GM12878 (cell line): ENCODE measurements at regions not wholly inside any gene's neighbourhood (a gene's known extent, or its start where the extent isn't known, plus 50 kb on each side); places are given as distances from the start of the nearest gene placed in this dataset.

ENCODE experiments used
- CHD2 ChIP-seq: IDR thresholded peaks from 2 replicates; pipeline ENCODE4 v1.6.1; 2011; ENCODE audit warnings: low read depth, low read length, improper control_type of control experiment, borderline replicate concordance
- GABPA ChIP-seq: IDR thresholded peaks from 2 replicates; pipeline ENCODE4 v1.6.1; 2014; ENCODE audit warnings: antibody characterized with exemption, low read depth, mild to moderate bottlenecking, inconsistent platforms
- NRF1 ChIP-seq: conservative IDR thresholded peaks from 2 replicates; pipeline ENCODE4 v1.6.1; 2011; ENCODE audit warnings: mild to moderate bottlenecking, low read depth, low read length, improper control_type of control experiment
- RFX5 ChIP-seq: IDR thresholded peaks from 2 replicates; pipeline ENCODE4 v1.6.1; 2011; ENCODE audit warnings: low read depth, low read length, improper control_type of control experiment
- SIN3A ChIP-seq: IDR thresholded peaks from 2 replicates; pipeline ENCODE4 v1.6.1; 2012; ENCODE audit warnings: low read depth, low read length, improper control_type of control experiment
- SUZ12 ChIP-seq: fragments of 200-600 bp; sonication (generic); IDR thresholded peaks from one replicate; pipeline ENCODE4 v1.6.1; 2018; ENCODE audit warnings: antibody characterized with exemption, mild to moderate bottlenecking; ENCODE audit not compliant: unreplicated experiment
- TF ChIP-seq, protein P1 (sequence below), 3 experiments: IDR thresholded peaks in 2 of 3; conservative IDR thresholded peaks in 1 of 3; 2 replicates each; pipeline ENCODE4 v1.5.1; 2011; ENCODE audit warnings: low read depth in 3 of 3, low read length in 3 of 3, mild to moderate bottlenecking in 3 of 3, control low read depth in 2 of 3, moderate library complexity in 2 of 3, inconsistent platforms in 1 of 3, mixed read lengths in 1 of 3; ENCODE audit not compliant: control insufficient read depth in 2 of 3, insufficient read depth in 1 of 3; ENCODE audit errors: extremely low read depth in 1 of 3
- TF ChIP-seq, protein P2 (sequence below): fragments of 450-650 bp; formaldehyde crosslinking; IDR thresholded peaks from 2 replicates; pipeline ENCODE4 v1.5.0; 2022; ENCODE audit warnings: mild to moderate bottlenecking, missing genetic modification characterization
- TF ChIP-seq, protein P3 (sequence below): fragments of 150-350 bp; IDR thresholded peaks from 2 replicates; pipeline ENCODE4 v1.6.1; 2016; ENCODE audit warnings: low read depth, low read length
- TF ChIP-seq, protein P4 (sequence below): fragments of 450-650 bp; IDR thresholded peaks from 2 replicates; pipeline ENCODE4 v1.6.1; 2018; ENCODE audit warnings: borderline replicate concordance, mild to moderate bottlenecking; ENCODE audit not compliant: partially characterized antibody

GRCh38 chr14:51512316-51512715 lies 139.4 kb upstream of the FRMD6 start:
- TF ChIP-seq, protein P1, sequence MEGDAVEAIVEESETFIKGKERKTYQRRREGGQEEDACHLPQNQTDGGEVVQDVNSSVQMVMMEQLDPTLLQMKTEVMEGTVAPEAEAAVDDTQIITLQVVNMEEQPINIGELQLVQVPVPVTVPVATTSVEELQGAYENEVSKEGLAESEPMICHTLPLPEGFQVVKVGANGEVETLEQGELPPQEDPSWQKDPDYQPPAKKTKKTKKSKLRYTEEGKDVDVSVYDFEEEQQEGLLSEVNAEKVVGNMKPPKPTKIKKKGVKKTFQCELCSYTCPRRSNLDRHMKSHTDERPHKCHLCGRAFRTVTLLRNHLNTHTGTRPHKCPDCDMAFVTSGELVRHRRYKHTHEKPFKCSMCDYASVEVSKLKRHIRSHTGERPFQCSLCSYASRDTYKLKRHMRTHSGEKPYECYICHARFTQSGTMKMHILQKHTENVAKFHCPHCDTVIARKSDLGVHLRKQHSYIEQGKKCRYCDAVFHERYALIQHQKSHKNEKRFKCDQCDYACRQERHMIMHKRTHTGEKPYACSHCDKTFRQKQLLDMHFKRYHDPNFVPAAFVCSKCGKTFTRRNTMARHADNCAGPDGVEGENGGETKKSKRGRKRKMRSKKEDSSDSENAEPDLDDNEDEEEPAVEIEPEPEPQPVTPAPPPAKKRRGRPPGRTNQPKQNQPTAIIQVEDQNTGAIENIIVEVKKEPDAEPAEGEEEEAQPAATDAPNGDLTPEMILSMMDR (IDR thresholded peaks at IDR 0.05 in 2 of 3, conservative IDR thresholded peaks at IDR 0.05 in 1 of 3; ENCODE audit: control insufficient read depth in 2 of 3, extremely low read depth in 1 of 3, insufficient read depth in 1 of 3, low read depth in 3 of 3, low read length in 3 of 3), result no peak
- TF ChIP-seq GABPA, result no peak
- TF ChIP-seq RFX5, result no peak
- TF ChIP-seq, protein P2, sequence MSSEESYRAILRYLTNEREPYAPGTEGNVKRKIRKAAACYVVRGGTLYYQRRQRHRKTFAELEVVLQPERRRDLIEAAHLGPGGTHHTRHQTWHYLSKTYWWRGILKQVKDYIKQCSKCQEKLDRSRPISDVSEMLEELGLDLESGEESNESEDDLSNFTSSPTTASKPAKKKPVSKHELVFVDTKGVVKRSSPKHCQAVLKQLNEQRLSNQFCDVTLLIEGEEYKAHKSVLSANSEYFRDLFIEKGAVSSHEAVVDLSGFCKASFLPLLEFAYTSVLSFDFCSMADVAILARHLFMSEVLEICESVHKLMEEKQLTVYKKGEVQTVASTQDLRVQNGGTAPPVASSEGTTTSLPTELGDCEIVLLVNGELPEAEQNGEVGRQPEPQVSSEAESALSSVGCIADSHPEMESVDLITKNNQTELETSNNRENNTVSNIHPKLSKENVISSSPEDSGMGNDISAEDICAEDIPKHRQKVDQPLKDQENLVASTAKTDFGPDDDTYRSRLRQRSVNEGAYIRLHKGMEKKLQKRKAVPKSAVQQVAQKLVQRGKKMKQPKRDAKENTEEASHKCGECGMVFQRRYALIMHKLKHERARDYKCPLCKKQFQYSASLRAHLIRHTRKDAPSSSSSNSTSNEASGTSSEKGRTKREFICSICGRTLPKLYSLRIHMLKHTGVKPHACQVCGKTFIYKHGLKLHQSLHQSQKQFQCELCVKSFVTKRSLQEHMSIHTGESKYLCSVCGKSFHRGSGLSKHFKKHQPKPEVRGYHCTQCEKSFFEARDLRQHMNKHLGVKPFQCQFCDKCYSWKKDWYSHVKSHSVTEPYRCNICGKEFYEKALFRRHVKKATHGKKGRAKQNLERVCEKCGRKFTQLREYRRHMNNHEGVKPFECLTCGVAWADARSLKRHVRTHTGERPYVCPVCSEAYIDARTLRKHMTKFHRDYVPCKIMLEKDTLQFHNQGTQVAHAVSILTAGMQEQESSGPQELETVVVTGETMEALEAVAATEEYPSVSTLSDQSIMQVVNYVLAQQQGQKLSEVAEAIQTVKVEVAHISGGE (CRISPR knock-in tag), result no peak
- no peak for TF ChIP-seq NRF1
- TF ChIP-seq CHD2, result no peak
- TF ChIP-seq SIN3A, result no peak
- no peak for TF ChIP-seq SUZ12
- TF ChIP-seq, protein P3, sequence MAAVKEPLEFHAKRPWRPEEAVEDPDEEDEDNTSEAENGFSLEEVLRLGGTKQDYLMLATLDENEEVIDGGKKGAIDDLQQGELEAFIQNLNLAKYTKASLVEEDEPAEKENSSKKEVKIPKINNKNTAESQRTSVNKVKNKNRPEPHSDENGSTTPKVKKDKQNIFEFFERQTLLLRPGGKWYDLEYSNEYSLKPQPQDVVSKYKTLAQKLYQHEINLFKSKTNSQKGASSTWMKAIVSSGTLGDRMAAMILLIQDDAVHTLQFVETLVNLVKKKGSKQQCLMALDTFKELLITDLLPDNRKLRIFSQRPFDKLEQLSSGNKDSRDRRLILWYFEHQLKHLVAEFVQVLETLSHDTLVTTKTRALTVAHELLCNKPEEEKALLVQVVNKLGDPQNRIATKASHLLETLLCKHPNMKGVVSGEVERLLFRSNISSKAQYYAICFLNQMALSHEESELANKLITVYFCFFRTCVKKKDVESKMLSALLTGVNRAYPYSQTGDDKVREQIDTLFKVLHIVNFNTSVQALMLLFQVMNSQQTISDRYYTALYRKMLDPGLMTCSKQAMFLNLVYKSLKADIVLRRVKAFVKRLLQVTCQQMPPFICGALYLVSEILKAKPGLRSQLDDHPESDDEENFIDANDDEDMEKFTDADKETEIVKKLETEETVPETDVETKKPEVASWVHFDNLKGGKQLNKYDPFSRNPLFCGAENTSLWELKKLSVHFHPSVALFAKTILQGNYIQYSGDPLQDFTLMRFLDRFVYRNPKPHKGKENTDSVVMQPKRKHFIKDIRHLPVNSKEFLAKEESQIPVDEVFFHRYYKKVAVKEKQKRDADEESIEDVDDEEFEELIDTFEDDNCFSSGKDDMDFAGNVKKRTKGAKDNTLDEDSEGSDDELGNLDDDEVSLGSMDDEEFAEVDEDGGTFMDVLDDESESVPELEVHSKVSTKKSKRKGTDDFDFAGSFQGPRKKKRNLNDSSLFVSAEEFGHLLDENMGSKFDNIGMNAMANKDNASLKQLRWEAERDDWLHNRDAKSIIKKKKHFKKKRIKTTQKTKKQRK, result no peak
- TF ChIP-seq, protein P4, sequence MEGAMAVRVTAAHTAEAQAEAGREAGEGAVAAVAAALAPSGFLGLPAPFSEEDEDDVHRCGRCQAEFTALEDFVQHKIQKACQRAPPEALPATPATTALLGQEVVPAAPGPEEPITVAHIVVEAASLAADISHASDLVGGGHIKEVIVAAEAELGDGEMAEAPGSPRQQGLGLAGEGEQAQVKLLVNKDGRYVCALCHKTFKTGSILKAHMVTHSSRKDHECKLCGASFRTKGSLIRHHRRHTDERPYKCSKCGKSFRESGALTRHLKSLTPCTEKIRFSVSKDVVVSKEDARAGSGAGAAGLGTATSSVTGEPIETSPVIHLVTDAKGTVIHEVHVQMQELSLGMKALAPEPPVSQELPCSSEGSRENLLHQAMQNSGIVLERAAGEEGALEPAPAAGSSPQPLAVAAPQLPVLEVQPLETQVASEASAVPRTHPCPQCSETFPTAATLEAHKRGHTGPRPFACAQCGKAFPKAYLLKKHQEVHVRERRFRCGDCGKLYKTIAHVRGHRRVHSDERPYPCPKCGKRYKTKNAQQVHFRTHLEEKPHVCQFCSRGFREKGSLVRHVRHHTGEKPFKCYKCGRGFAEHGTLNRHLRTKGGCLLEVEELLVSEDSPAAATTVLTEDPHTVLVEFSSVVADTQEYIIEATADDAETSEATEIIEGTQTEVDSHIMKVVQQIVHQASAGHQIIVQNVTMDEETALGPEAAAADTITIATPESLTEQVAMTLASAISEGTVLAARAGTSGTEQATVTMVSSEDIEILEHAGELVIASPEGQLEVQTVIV, result no peak
